Renal cortical epithelial cell (primary cell): ENCODE measurements at regions not wholly inside any gene's neighbourhood (a gene's known extent, or its start where the extent isn't known, plus 50 kb on each side); places are given as distances from the start of the nearest gene placed in this dataset.
"Not testable (repeated sequence)": the region's sequence is repeated elsewhere in the genome, so short reads cannot be mapped to it uniquely, and the experiment has no call there.

ENCODE experiments used
- DNase-seq: peaks from one replicate; pipeline ENCODE4 v3.0.0-alpha.2; 2011; ENCODE audit warnings: low read depth

- no peak for DNase-seq
Measured at GRCh38 chr13:80888390-80888789, 547.5 kb upstream of the SPRY2 start.

GRCh38 chr13:80884056-80884785 lies 543.3 kb upstream of the SPRY2 start:
- DNase-seq = no peak

GRCh38 chr13:80883545-80883944 lies 542.6 kb upstream of the SPRY2 start:
- DNase-seq = no peak

GRCh38 chr13:80881942-80882445 lies 541.1 kb upstream of the SPRY2 start:
- peak; percentile 57 for DNase-seq

GRCh38 chr13:80881495-80881894 lies 540.6 kb upstream of the SPRY2 start:
- no peak for DNase-seq

- no peak for DNase-seq
Measured at GRCh38 chr13:80881034-80881433, 540.1 kb upstream of the SPRY2 start.

- DNase-seq = no peak
Measured at GRCh38 chr13:80877944-80878241, 537.0 kb upstream of the SPRY2 start.

GRCh38 chr13:80877209-80877943 lies 536.5 kb upstream of the SPRY2 start:
- DNase-seq = no peak

- no peak for DNase-seq
Measured at GRCh38 chr13:80873589-80873988, 532.7 kb upstream of the SPRY2 start.

- DNase-seq = not testable (repeated sequence)
Measured at GRCh38 chr13:80871971-80872370, 531.0 kb upstream of the SPRY2 start.

- DNase-seq = peak; percentile 4
Measured at GRCh38 chr13:80871481-80871880, 530.6 kb upstream of the SPRY2 start.

GRCh38 chr13:80870186-80870585 lies 529.3 kb upstream of the SPRY2 start:
- no peak for DNase-seq

GRCh38 chr13:80866921-80867320 lies 526.0 kb upstream of the SPRY2 start:
- no peak for DNase-seq

- DNase-seq = no peak
Measured at GRCh38 chr13:80865329-80865728, 524.4 kb upstream of the SPRY2 start.

- DNase-seq = no peak
Measured at GRCh38 chr13:80862456-80862855, 521.5 kb upstream of the SPRY2 start.

GRCh38 chr13:80860845-80861244 lies 519.9 kb upstream of the SPRY2 start:
- no peak for DNase-seq

GRCh38 chr13:80858131-80858530 lies 517.2 kb upstream of the SPRY2 start:
- DNase-seq = no peak

GRCh38 chr13:80857321-80857720 lies 516.4 kb upstream of the SPRY2 start:
- DNase-seq = no peak

- no peak for DNase-seq
Measured at GRCh38 chr13:80850771-80851170, 509.8 kb upstream of the SPRY2 start.

- DNase-seq = no peak
Measured at GRCh38 chr13:80844164-80844563, 503.2 kb upstream of the SPRY2 start.

GRCh38 chr13:80841414-80841813 lies 500.5 kb upstream of the SPRY2 start:
- DNase-seq = no peak

- peak; percentile 66 for DNase-seq
Measured at GRCh38 chr13:80840316-80840976, 499.5 kb upstream of the SPRY2 start.

- no peak for DNase-seq
Measured at GRCh38 chr13:80835902-80836301, 495.0 kb upstream of the SPRY2 start.
